Panc1 (cell line): ENCODE measurements at regions not wholly inside any gene's neighbourhood (a gene's known extent, or its start where the extent isn't known, plus 50 kb on each side); places are given as distances from the start of the nearest gene placed in this dataset.

Source experiments
- ATAC-seq: fragments of 200-7000 bp; cut with Tn5 transposase; 2 replicates; pipeline ENCODE4 v1.9.1; 2020; ENCODE audit warnings: mild to moderate bottlenecking, moderate library complexity
- BruUV-seq: library from RNA; stranded (reverse); fragments of 400-500 nt; replicated peaks from 2 replicates; lab custom pipeline; 2021; lab: Mats Ljungman, UMichigan
- CTCF ChIA-PET: fragments of 300-600 bp; sonication (Branson Sonifier 250); formaldehyde crosslinking; loops from one replicate; lab custom pipeline; 2022; ENCODE audit warnings: antibody characterized with exemption; lab: Charles Lee
- POLR2A ChIA-PET: fragments of 300-600 bp; sonication (Branson Sonifier 250); formaldehyde crosslinking; loops from one replicate; lab custom pipeline; 2022; ENCODE audit warnings: antibody characterized with exemption; lab: Charles Lee
- DNase-seq: peaks from one replicate; pipeline ENCODE4 v3.0.0-alpha.2; 2010; ENCODE audit warnings: low read depth, low spot score
- H3K27ac ChIP-seq: 2 replicates; pipeline ENCODE4 v1.5.1; 2011; ENCODE audit warnings: mild to moderate bottlenecking, low read length, inconsistent platforms
- H3K27me3 ChIP-seq: fragments of 200-500 bp; sonication (Bioruptor generic); 2 replicates; pipeline ENCODE4 v1.6.0; 2014; ENCODE audit warnings: low read length, inconsistent platforms; ENCODE audit not compliant: control insufficient read depth, insufficient read depth
- H3K36me3 ChIP-seq: fragments of 200-500 bp; sonication (Bioruptor generic); 2 replicates; pipeline ENCODE4 v1.5.1; 2014; ENCODE audit warnings: inconsistent platforms, mild to moderate bottlenecking, low read length, moderate library complexity; ENCODE audit not compliant: control insufficient read depth, insufficient read depth
- H3K4me1 ChIP-seq: 2 replicates; pipeline ENCODE4 v1.5.1; 2011; ENCODE audit warnings: inconsistent platforms, mild to moderate bottlenecking, low read length, moderate library complexity; ENCODE audit not compliant: control insufficient read depth, insufficient read depth
- H3K4me3 ChIP-seq, 2 experiments: 2 replicates each; pipeline ENCODE4 v1.5.1; 2011 to 2012; ENCODE audit warnings: low read depth in 2 of 2, low read length in 2 of 2, mild to moderate bottlenecking in 2 of 2, inconsistent platforms in 1 of 2, moderate library complexity in 1 of 2
- H3K9me3 ChIP-seq: fragments of 200-500 bp; sonication (Bioruptor generic); 2 replicates; pipeline ENCODE4 v1.5.1; 2014; ENCODE audit warnings: low read depth, mild to moderate bottlenecking, inconsistent platforms, low read length, moderate library complexity; ENCODE audit not compliant: control insufficient read depth, insufficient read depth
- POLR2AphosphoS5 ChIP-seq: IDR thresholded peaks from 2 replicates; pipeline ENCODE4 v1.6.1; 2012; ENCODE audit warnings: mild to moderate bottlenecking, low read depth, low read length, moderate library complexity
- SIN3A ChIP-seq: IDR thresholded peaks from 2 replicates; pipeline ENCODE4 v1.6.1; 2012; ENCODE audit warnings: low read depth, mild to moderate bottlenecking, low read length, moderate library complexity, borderline replicate concordance; ENCODE audit not compliant: insufficient read depth
- TCF7L2 ChIP-seq: IDR thresholded peaks from 2 replicates; pipeline ENCODE4 v1.6.1; 2011; ENCODE audit warnings: mild to moderate bottlenecking, low read depth, low read length, inconsistent platforms
- in situ Hi-C: cut with HindIII; loops from 2 replicates; pipeline ENCODE4 v1.10.0; 2016; ENCODE audit warnings: low sequenced_read_pairs, low pct_unique_long_range_greater_than_20kb
- intact Hi-C: fragments of 100-400 bp; cut with micrococcal nuclease; formaldehyde crosslinking; loops from one replicate; pipeline ENCODE4 v1.10.0; 2022; ENCODE audit not compliant: unreplicated experiment
- TF ChIP-seq, protein P1 (sequence below): fragments of 450-650 bp; IDR thresholded peaks from 2 replicates; pipeline ENCODE4 v1.5.1; 2017; ENCODE audit warnings: mild to moderate bottlenecking
- TF ChIP-seq, protein P2 (sequence below), 2 experiments: IDR thresholded peaks; 2 replicates each; pipeline ENCODE4 v1.6.1; 2011 to 2012; ENCODE audit warnings: low read depth in 2 of 2, control low read depth in 1 of 2, low read length in 1 of 2, mild to moderate bottlenecking in 1 of 2, moderate library complexity in 1 of 2; ENCODE audit not compliant: insufficient read depth in 1 of 2

DNA sequence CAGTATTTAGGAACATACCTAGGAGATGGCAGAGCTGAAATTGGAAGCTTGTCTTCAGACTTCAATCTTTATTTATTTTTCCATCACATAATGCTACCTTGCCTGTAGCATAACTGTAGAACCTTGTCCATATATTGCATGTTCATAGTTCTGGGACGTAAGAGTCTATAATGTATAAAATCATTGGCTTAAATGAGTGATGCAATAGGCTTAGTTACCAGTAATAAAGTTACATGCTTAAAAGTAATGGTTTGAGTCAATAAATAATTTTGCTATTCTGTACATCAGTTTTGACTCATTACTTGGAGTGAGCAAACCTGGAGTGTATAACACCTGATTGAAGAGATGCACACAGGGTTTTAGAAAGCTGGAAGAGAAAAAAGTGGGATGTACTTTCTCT is 229.3 kb downstream of the CDCA7 start:
- ATAC-seq (no peak), DNase-seq (no peak)
- H3K9me3 ChIP-seq = no peaks in the 10 kb centered on the region
- no peaks in the 10 kb centered on the region for H3K36me3 ChIP-seq
- in situ Hi-C loops = no loop called here
- H3K27me3 ChIP-seq = no peaks in the 10 kb centered on the region
- ChIA-PET POLR2A (no interaction called here), CTCF (no interaction called here)
- intact Hi-C loops = no loop called here
- no peak overlapping the region for H3K27ac ChIP-seq
- TF ChIP-seq, protein P1, sequence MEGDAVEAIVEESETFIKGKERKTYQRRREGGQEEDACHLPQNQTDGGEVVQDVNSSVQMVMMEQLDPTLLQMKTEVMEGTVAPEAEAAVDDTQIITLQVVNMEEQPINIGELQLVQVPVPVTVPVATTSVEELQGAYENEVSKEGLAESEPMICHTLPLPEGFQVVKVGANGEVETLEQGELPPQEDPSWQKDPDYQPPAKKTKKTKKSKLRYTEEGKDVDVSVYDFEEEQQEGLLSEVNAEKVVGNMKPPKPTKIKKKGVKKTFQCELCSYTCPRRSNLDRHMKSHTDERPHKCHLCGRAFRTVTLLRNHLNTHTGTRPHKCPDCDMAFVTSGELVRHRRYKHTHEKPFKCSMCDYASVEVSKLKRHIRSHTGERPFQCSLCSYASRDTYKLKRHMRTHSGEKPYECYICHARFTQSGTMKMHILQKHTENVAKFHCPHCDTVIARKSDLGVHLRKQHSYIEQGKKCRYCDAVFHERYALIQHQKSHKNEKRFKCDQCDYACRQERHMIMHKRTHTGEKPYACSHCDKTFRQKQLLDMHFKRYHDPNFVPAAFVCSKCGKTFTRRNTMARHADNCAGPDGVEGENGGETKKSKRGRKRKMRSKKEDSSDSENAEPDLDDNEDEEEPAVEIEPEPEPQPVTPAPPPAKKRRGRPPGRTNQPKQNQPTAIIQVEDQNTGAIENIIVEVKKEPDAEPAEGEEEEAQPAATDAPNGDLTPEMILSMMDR = no peak
- peaks cover 7% of the 10 kb centered on the region for H3K4me1 ChIP-seq
- no TSS peak for BruUV-seq
- no peak overlapping the region for H3K4me3 ChIP-seq

GRCh38 chr2:173584676-173585458 is 230.2 kb downstream of the CDCA7 start:
- no peaks in the 10 kb centered on the region for H3K36me3 ChIP-seq
- H3K27ac ChIP-seq = no peak overlapping the region
- peaks cover 16% of the 10 kb centered on the region for H3K4me1 ChIP-seq
- intact Hi-C loops (no loop called here), in situ Hi-C loops (no loop called here)
- CTCF ChIA-PET = no interaction called here
- no peak overlapping the region for H3K4me3 ChIP-seq
- H3K27me3 ChIP-seq = no peaks in the 10 kb centered on the region
- no TSS peak for BruUV-seq
- H3K9me3 ChIP-seq = no peaks in the 10 kb centered on the region
- ATAC-seq (no peak), DNase-seq (no peak)
- TF ChIP-seq TCF7L2 (no peak), SIN3A (no peak), POLR2AphosphoS5 (no peak)
- TF ChIP-seq, protein P2, sequence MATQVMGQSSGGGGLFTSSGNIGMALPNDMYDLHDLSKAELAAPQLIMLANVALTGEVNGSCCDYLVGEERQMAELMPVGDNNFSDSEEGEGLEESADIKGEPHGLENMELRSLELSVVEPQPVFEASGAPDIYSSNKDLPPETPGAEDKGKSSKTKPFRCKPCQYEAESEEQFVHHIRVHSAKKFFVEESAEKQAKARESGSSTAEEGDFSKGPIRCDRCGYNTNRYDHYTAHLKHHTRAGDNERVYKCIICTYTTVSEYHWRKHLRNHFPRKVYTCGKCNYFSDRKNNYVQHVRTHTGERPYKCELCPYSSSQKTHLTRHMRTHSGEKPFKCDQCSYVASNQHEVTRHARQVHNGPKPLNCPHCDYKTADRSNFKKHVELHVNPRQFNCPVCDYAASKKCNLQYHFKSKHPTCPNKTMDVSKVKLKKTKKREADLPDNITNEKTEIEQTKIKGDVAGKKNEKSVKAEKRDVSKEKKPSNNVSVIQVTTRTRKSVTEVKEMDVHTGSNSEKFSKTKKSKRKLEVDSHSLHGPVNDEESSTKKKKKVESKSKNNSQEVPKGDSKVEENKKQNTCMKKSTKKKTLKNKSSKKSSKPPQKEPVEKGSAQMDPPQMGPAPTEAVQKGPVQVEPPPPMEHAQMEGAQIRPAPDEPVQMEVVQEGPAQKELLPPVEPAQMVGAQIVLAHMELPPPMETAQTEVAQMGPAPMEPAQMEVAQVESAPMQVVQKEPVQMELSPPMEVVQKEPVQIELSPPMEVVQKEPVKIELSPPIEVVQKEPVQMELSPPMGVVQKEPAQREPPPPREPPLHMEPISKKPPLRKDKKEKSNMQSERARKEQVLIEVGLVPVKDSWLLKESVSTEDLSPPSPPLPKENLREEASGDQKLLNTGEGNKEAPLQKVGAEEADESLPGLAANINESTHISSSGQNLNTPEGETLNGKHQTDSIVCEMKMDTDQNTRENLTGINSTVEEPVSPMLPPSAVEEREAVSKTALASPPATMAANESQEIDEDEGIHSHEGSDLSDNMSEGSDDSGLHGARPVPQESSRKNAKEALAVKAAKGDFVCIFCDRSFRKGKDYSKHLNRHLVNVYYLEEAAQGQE (IDR thresholded peaks at IDR 0.05; ENCODE audit: insufficient read depth in 1 of 2, low read depth in 2 of 2, low read length in 1 of 2) = no peak
- TF ChIP-seq, protein P1 = no peak
- POLR2A ChIA-PET = no interaction called here
